Ovary (tissue), 7 donors: ENCODE measurements at regions not wholly inside any gene's neighbourhood (a gene's known extent, or its start where the extent isn't known, plus 50 kb on each side); places are given as distances from the start of the nearest gene placed in this dataset.

Experiments used
- DNase-seq, 5 donors: peaks; one replicate each; pipeline ENCODE4 v3.0.0-alpha.2; 2019 to 2020
- H3K27ac ChIP-seq, 2 donors: fragments of 200-600 bp; one replicate each; pipeline versions ENCODE4 v1.5.1 to v1.8.0; 2019 to 2022
- H3K27me3 ChIP-seq: fragments of 200-600 bp; one replicate; pipeline ENCODE4 v1.8.0; 2022
- H3K36me3 ChIP-seq: fragments of 200-600 bp; sonication (generic); one replicate; pipeline ENCODE4 v1.5.1; 2019
- H3K4me1 ChIP-seq: one replicate; pipeline ENCODE4 v1.8.1; 2013; ENCODE audit warnings: mild to moderate bottlenecking, moderate library complexity; ENCODE audit not compliant: insufficient read depth
- H3K4me3 ChIP-seq: fragments of 200-600 bp; sonication (generic); one replicate; pipeline ENCODE4 v1.5.1; 2017
- H3K9me3 ChIP-seq, 2 donors: fragments of 200-600 bp in 1 of 2; sonication (generic) in 1 of 2; one replicate each; pipeline versions ENCODE4 v1.5.1 to v1.8.1; 2013 to 2019; ENCODE audit warnings: mild to moderate bottlenecking in 1 of 2, moderate library complexity in 1 of 2
- CTCF ChIP-seq, 3 donors: fragments of 450-650 bp in 2 of 3; fragments of 200-600 bp in 1 of 3; IDR thresholded peaks; one replicate each; pipeline versions ENCODE4 v1.5.1 to v1.8.0; 2016 to 2022; ENCODE audit warnings: antibody characterized with exemption in 3 of 3, mild to moderate bottlenecking in 1 of 3
- EP300 ChIP-seq: sonication (generic); formaldehyde crosslinking; IDR thresholded peaks from one replicate; pipeline ENCODE4 v1.6.1; 2017; ENCODE audit warnings: antibody characterized with exemption
- POLR2A ChIP-seq: fragments of 450-650 bp; IDR thresholded peaks from one replicate; pipeline ENCODE4 v1.6.1; 2017; ENCODE audit warnings: antibody characterized with exemption, mild to moderate bottlenecking, moderate library complexity
- WGBS, 3 donors: extraction: QIAGEN DNeasy Blood & Tissue Kit in 1 of 3; methylation state at CpG; one replicate each; pipeline versions ENCODE4 v1.1.5 to v1.1.7; 2013 to 2017; 5-methylcytosine and 5-hydroxymethylcytosine counted together
- intact Hi-C, 4 donors: fragments of 100-400 bp; cut with DNase I; formaldehyde crosslinking; loops; one replicate each; pipeline versions ENCODE4 v1.11.0 to v1.15.1; 2022 to 2023
- donor health status: DM: no; HTN: no; CAD: no; lungs with moderate emphysema.
- donor health status: DM: no; HTN: no; CAD: no.
- donor health status: Bipolar disorder and iron deficiency.
- donor health status: DM: no; HTN: no; CAD: no.
- donor health status: DM: yes; HTN: yes; CAD: no.

GRCh38 chr2:212770240-212770639 lies 231.6 kb upstream of the ERBB4 start:
- Histone ChIP-seq H3K4me3 (no peak overlapping the region), H3K36me3 (no peaks in the 10 kb centered on the region), H3K27ac (no peak overlapping the region), H3K9me3 (no peaks in the 10 kb centered on the region), H3K4me1 (no peaks in the 10 kb centered on the region), H3K27me3 (no peaks in the 10 kb centered on the region)
- no peak for DNase-seq
- intact Hi-C loops = loop anchor here in 3 of 4 donors (10.0 kb wide), 1 partner anchor 385 kb away; the partner anchor contains the start of gene IKZF2 (in 3 of the 3)
- TF ChIP-seq POLR2A (no peak), EP300 (no peak), CTCF (IDR thresholded peaks at IDR 0.05) (no peak)
- WGBS, 3 donors = 17 to 51% (median 20%) methylated on average over 3 of the region's 3 CpGs

GRCh38 chr2:212766921-212767320 lies 228.3 kb upstream of the ERBB4 start:
- Histone ChIP-seq H3K27ac (no peak overlapping the region), H3K27me3 (no peaks in the 10 kb centered on the region), H3K4me3 (no peak overlapping the region), H3K36me3 (no peaks in the 10 kb centered on the region), H3K9me3 (no peaks in the 10 kb centered on the region), H3K4me1 (no peaks in the 10 kb centered on the region)
- DNase-seq = no peak
- 10 to 25% (median 21%) methylated on average over 4 of the region's 4 CpGs for WGBS, 3 donors
- intact Hi-C loops = no loop called here
- no peak for TF ChIP-seq EP300
- TF ChIP-seq POLR2A = no peak
- TF ChIP-seq CTCF (IDR thresholded peaks at IDR 0.05) = no peak

GRCh38 chr2:212752730-212753351 lies 214.2 kb upstream of the ERBB4 start:
- intact Hi-C loops = no loop called here
- Histone ChIP-seq H3K36me3 (no peaks in the 10 kb centered on the region), H3K4me1 (no peaks in the 10 kb centered on the region), H3K9me3 (no peaks in the 10 kb centered on the region), H3K4me3 (no peak overlapping the region), H3K27ac (no peak overlapping the region), H3K27me3 (no peaks in the 10 kb centered on the region)
- WGBS, 3 donors = 42 to 59% (median 49%) methylated on average over 2 of the region's 2 CpGs
- DNase-seq = no peak
- TF ChIP-seq CTCF (IDR thresholded peaks at IDR 0.05) = no peak
- TF ChIP-seq POLR2A = no peak
- TF ChIP-seq EP300 = no peak

DNA sequence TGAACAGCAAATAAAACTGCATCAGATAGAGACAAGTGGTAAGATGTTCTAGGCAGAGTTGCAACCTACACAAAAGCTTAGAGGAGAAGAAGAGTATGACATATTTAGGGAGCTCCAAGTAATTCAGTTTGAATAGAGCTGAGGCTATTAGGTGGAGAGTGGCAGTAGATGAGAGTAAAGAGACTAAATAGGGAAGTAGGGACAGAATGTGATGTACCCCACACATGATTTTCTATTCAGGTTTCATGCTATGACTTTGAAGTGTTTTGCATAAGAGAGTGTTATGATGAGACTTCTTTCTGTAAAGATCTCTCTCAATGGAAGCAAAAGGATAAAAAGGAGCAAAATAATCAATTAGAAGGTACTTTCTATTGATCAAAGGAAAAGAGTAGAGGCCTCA lies 206.8 kb upstream of the ERBB4 start:
- H3K4me3 ChIP-seq = no peak overlapping the region
- no peak for DNase-seq
- H3K4me1 ChIP-seq = no peaks in the 10 kb centered on the region
- intact Hi-C loops = no loop called here
- TF ChIP-seq CTCF (IDR thresholded peaks at IDR 0.05) = no peak
- TF ChIP-seq POLR2A = no peak
- no peak for TF ChIP-seq EP300
- no peaks in the 10 kb centered on the region for H3K9me3 ChIP-seq
- H3K36me3 ChIP-seq = no peaks in the 10 kb centered on the region
- no peaks in the 10 kb centered on the region for H3K27me3 ChIP-seq
- H3K27ac ChIP-seq = no peak overlapping the region
